Peyer's patch (tissue), 4 donors: ENCODE measurements at regions not wholly inside any gene's neighbourhood (a gene's known extent, or its start where the extent isn't known, plus 50 kb on each side); places are given as distances from the start of the nearest gene placed in this dataset.

Experiments
- CTCF ChIP-seq, 6 experiments: fragments of 450-650 bp in 4 of 6; fragments of 200-600 bp in 2 of 6; sonication (generic) in 1 of 6; IDR thresholded peaks; one replicate each; pipeline ENCODE4 v1.5.1; 2017 to 2019; ENCODE audit warnings: antibody characterized with exemption in 6 of 6, mild to moderate bottlenecking in 3 of 6, moderate library complexity in 1 of 6
- POLR2A ChIP-seq, 2 donors: fragments of 450-650 bp; IDR thresholded peaks; one replicate each; pipeline ENCODE4 v1.5.1; 2017; ENCODE audit warnings: antibody characterized with exemption in 2 of 2, mild to moderate bottlenecking in 2 of 2, moderate library complexity in 2 of 2

- TF ChIP-seq CTCF (IDR thresholded peaks at IDR 0.05), result no peak
- TF ChIP-seq POLR2A (IDR thresholded peaks at IDR 0.05), result no peak
Observed at GRCh38 chr6:14512246-14512645, 394.7 kb downstream of the CD83 start.
